ENCODE measurements at regions not wholly inside any gene's neighbourhood (a gene's known extent, or its start where the extent isn't known, plus 50 kb on each side); places are given as distances from the start of the nearest gene placed in this dataset.

GRCh38 chr4:159900562-159900961, 797.7 kb downstream of the RAPGEF2 start:
- Mint-ChIP-seq H3K27ac (no peak overlapping the region), H3K4me1 (ENCODE audit: low read depth) (peaks cover 3% of the 10 kb centered on the region)

GRCh38 chr4:159902648-159903047, 799.8 kb downstream of the RAPGEF2 start:
- Mint-ChIP-seq H3K4me1 (ENCODE audit: low read depth) (peaks cover 3% of the 10 kb centered on the region), H3K27me3 (no peaks in the 10 kb centered on the region), H3K36me3 (ENCODE audit: insufficient read depth) (no peaks in the 10 kb centered on the region), H3K9me3 (ENCODE audit: low read depth) (no peaks in the 10 kb centered on the region), H3K27ac (no peak overlapping the region), H3K4me3 (ENCODE audit: low read depth) (no peak overlapping the region)
- DNase-seq (ENCODE audit: low spot score, unreplicated experiment) = no peak
- TF ChIP-seq CTCF (IDR thresholded peaks at IDR 0.05; ENCODE audit: unreplicated experiment) = no peak

More at GRCh38 chr4:159900562-159900961, 797.7 kb downstream of the RAPGEF2 start:
- DNase-seq (ENCODE audit: low spot score, unreplicated experiment) = no peak
- no peaks in the 10 kb centered on the region for H3K27me3 Mint-ChIP-seq
- no peaks in the 10 kb centered on the region for H3K36me3 Mint-ChIP-seq (ENCODE audit: insufficient read depth)
- no peaks in the 10 kb centered on the region for H3K9me3 Mint-ChIP-seq (ENCODE audit: low read depth)
- no peak overlapping the region for H3K4me3 Mint-ChIP-seq (ENCODE audit: low read depth)
- no peak for TF ChIP-seq CTCF (IDR thresholded peaks at IDR 0.05; ENCODE audit: unreplicated experiment)

- TF ChIP-seq CTCF (IDR thresholded peaks at IDR 0.05; ENCODE audit: unreplicated experiment) = no peak
- Mint-ChIP-seq H3K27ac (no peak overlapping the region), H3K4me1 (ENCODE audit: low read depth) (peaks cover 3% of the 10 kb centered on the region), H3K9me3 (ENCODE audit: low read depth) (no peaks in the 10 kb centered on the region), H3K27me3 (no peaks in the 10 kb centered on the region), H3K4me3 (ENCODE audit: low read depth) (no peak overlapping the region), H3K36me3 (ENCODE audit: insufficient read depth) (no peaks in the 10 kb centered on the region)
- DNase-seq (ENCODE audit: low spot score, unreplicated experiment) = no peak
Measured at GRCh38 chr4:159904906-159905305, 802.0 kb downstream of the RAPGEF2 start.

- DNase-seq (ENCODE audit: low spot score, unreplicated experiment) = no peak
- Mint-ChIP-seq H3K36me3 (ENCODE audit: insufficient read depth) (no peaks in the 10 kb centered on the region), H3K27me3 (no peaks in the 10 kb centered on the region), H3K4me1 (ENCODE audit: low read depth) (peaks cover 3% of the 10 kb centered on the region), H3K9me3 (ENCODE audit: low read depth) (no peaks in the 10 kb centered on the region), H3K27ac (no peak overlapping the region), H3K4me3 (ENCODE audit: low read depth) (no peak overlapping the region)
- no peak for TF ChIP-seq CTCF (IDR thresholded peaks at IDR 0.05; ENCODE audit: unreplicated experiment)
Measured at GRCh38 chr4:159906051-159906450, 803.2 kb downstream of the RAPGEF2 start.

GRCh38 chr4:159906517-159906916, 803.6 kb downstream of the RAPGEF2 start:
- H3K36me3 Mint-ChIP-seq (ENCODE audit: insufficient read depth) = no peaks in the 10 kb centered on the region
- H3K27ac Mint-ChIP-seq = no peak overlapping the region
- no peaks in the 10 kb centered on the region for H3K27me3 Mint-ChIP-seq
- TF ChIP-seq CTCF (IDR thresholded peaks at IDR 0.05; ENCODE audit: unreplicated experiment) = no peak
- no peak overlapping the region for H3K4me3 Mint-ChIP-seq (ENCODE audit: low read depth)
- H3K4me1 Mint-ChIP-seq (ENCODE audit: low read depth) = peaks cover 3% of the 10 kb centered on the region
- no peak for DNase-seq (ENCODE audit: low spot score, unreplicated experiment)
- H3K9me3 Mint-ChIP-seq (ENCODE audit: low read depth) = no peaks in the 10 kb centered on the region

Measured in progenitor cell of endocrine pancreas (in vitro differentiated cells).